Endodermal cell (in vitro differentiated cells): ENCODE measurements at regions not wholly inside any gene's neighbourhood (a gene's known extent, or its start where the extent isn't known, plus 50 kb on each side); places are given as distances from the start of the nearest gene placed in this dataset.

Source experiments
- DNase-seq: peaks from one replicate; pipeline ENCODE4 v3.0.0-alpha.2; 2017
- H3K27ac ChIP-seq: 2 replicates; pipeline ENCODE4 v1.5.1; 2013; ENCODE audit warnings: mild to moderate bottlenecking, low read depth, low read length, moderate library complexity
- H3K27me3 ChIP-seq: 2 replicates; pipeline ENCODE4 v1.6.1; 2013; ENCODE audit warnings: mild to moderate bottlenecking, low read length, moderate library complexity; ENCODE audit not compliant: insufficient read depth, control insufficient read depth, poor library complexity, severe bottlenecking
- H3K36me3 ChIP-seq: 2 replicates; pipeline ENCODE4 v1.7.0; 2013; ENCODE audit warnings: mild to moderate bottlenecking, low read length, moderate library complexity; ENCODE audit not compliant: control insufficient read depth, insufficient read depth
- H3K4me1 ChIP-seq: one replicate; pipeline ENCODE4 v1.7.0; 2013; ENCODE audit warnings: low read length; ENCODE audit not compliant: control insufficient read depth, insufficient read depth
- H3K4me3 ChIP-seq: 2 replicates; pipeline ENCODE4 v1.5.1; 2013; ENCODE audit warnings: mild to moderate bottlenecking, low read length, moderate library complexity
- H3K9ac ChIP-seq: 2 replicates; pipeline ENCODE4 v1.6.1; 2013; ENCODE audit warnings: mild to moderate bottlenecking, low read length, moderate library complexity; ENCODE audit not compliant: poor library complexity, severe bottlenecking; ENCODE audit errors: extremely low read depth
- H3K9me3 ChIP-seq: 2 replicates; pipeline ENCODE4 v1.6.1; 2013; ENCODE audit warnings: mild to moderate bottlenecking, low read length, moderate library complexity; ENCODE audit not compliant: control insufficient read depth
- H3K27ac Mint-ChIP-seq: 2 replicates; pipeline ENCODE4 v1.8.0; 2020; ENCODE audit warnings: mixed read lengths
- H3K27me3 Mint-ChIP-seq: 2 replicates; pipeline ENCODE4 v1.8.0; 2021; ENCODE audit warnings: mild to moderate bottlenecking, mixed read lengths; ENCODE audit not compliant: insufficient read depth
- H3K36me3 Mint-ChIP-seq: 2 replicates; pipeline ENCODE4 v1.8.0; 2020; ENCODE audit warnings: low read depth, mixed read lengths
- H3K4me1 Mint-ChIP-seq: 2 replicates; pipeline ENCODE4 v1.8.0; 2020; ENCODE audit warnings: mixed read lengths
- H3K4me3 Mint-ChIP-seq: 2 replicates; pipeline ENCODE4 v1.8.0; 2020; ENCODE audit warnings: mild to moderate bottlenecking, moderate library complexity, mixed read lengths
- H3K9me3 Mint-ChIP-seq: 2 replicates; pipeline ENCODE4 v1.8.0; 2020; ENCODE audit warnings: mild to moderate bottlenecking, mixed read lengths
- CTCF ChIP-seq: fragments of 200-600 bp; sonication (generic); conservative IDR thresholded peaks from 2 replicates; pipeline ENCODE4 v1.5.0; 2021; ENCODE audit warnings: antibody characterized with exemption, mild to moderate bottlenecking
- WGBS, 2 experiments: methylation state at CpG; one replicate each; pipeline versions ENCODE4 v1.1.5 to v1.1.7; 2013; ENCODE audit warnings: missing lambda C conversion rate in 2 of 2, mixed read lengths in 1 of 2; ENCODE audit not compliant: insufficient coverage in 1 of 2, insufficient read length in 1 of 2; 5-methylcytosine and 5-hydroxymethylcytosine counted together

- Mint-ChIP-seq H3K27ac (no peak overlapping the region), H3K4me1 (no peaks in the 10 kb centered on the region)
These were observed 919.7 kb upstream of the NR2F2 start for GRCh38 chr15:95410757-95411156.

DNA sequence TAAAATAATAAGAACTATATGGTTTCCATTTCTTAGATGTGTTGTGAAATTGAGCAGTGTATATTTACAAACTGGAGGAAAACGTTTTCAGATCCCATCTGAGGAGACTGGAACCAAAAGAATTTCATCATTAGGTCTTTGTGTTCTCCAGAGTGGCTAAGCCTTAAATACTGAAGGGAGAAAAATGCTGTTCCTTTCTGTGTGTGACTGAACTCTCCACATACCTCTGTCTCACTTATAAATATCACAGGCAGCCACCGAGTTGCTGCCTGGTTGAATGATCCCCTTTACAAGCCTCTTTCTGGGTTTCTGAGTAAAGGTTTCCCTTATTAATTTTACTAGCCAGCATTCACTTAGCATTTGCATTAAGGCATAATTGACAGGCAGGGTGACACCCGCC lies 913.9 kb upstream of the NR2F2 start:
- no peak for TF ChIP-seq CTCF
- Mint-ChIP-seq H3K4me3 (no peak overlapping the region), H3K9me3 (peaks cover 18% of the 10 kb centered on the region), H3K27me3 (no peaks in the 10 kb centered on the region), H3K36me3 (peaks cover 2% of the 10 kb centered on the region), H3K4me1 (no peaks in the 10 kb centered on the region), H3K27ac (no peak overlapping the region)
- H3K9ac ChIP-seq, result no peak overlapping the region
- no peaks in the 10 kb centered on the region for H3K4me1 ChIP-seq
- no peaks in the 10 kb centered on the region for H3K36me3 ChIP-seq
- H3K27me3 ChIP-seq, result no peaks in the 10 kb centered on the region
- H3K9me3 ChIP-seq, result peaks cover 4% of the 10 kb centered on the region
- 88 to 94% methylated on average over 3 of the region's 3 CpGs for WGBS, 2 experiments
- H3K27ac ChIP-seq, result no peak overlapping the region
- H3K4me3 ChIP-seq, result no peak overlapping the region
- DNase-seq, result no peak

More at GRCh38 chr15:95410757-95411156, 919.7 kb upstream of the NR2F2 start:
- Histone ChIP-seq H3K9me3 (no peaks in the 10 kb centered on the region), H3K36me3 (no peaks in the 10 kb centered on the region), H3K4me3 (no peak overlapping the region), H3K4me1 (no peaks in the 10 kb centered on the region), H3K27ac (no peak overlapping the region), H3K9ac (no peak overlapping the region), H3K27me3 (no peaks in the 10 kb centered on the region)
- H3K27me3 Mint-ChIP-seq, result no peaks in the 10 kb centered on the region
- no peak overlapping the region for H3K4me3 Mint-ChIP-seq
- DNase-seq, result no peak
- no peaks in the 10 kb centered on the region for H3K9me3 Mint-ChIP-seq
- 93 to 100% methylated on average over 3 to 4 of the region's 4 CpGs for WGBS, 2 experiments
- no peaks in the 10 kb centered on the region for H3K36me3 Mint-ChIP-seq
- TF ChIP-seq CTCF, result no peak

DNA sequence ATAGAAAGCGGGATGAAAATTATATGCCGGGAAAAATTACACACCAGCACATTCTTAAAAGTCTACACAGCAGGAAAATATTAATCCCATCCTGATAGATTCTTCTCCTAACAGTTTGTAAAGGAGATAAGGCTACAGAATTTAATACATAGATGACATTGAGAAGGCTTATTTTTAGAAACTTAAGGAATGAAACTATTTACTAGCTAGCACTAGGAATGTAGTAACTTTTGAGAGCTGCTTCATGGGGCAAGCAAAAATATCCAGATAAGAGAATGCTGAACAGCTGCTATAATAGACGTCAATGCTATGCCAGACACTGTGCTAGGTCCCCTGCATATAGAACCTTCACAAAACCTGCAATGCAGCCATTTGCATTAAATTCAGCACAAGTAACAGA lies 912.7 kb upstream of the NR2F2 start:
- H3K9me3 Mint-ChIP-seq, result peaks cover 30% of the 10 kb centered on the region
- Histone ChIP-seq H3K9me3 (peaks cover 5% of the 10 kb centered on the region), H3K9ac (no peak overlapping the region), H3K4me3 (no peak overlapping the region), H3K27ac (no peak overlapping the region), H3K36me3 (no peaks in the 10 kb centered on the region), H3K4me1 (no peaks in the 10 kb centered on the region), H3K27me3 (no peaks in the 10 kb centered on the region)
- H3K4me1 Mint-ChIP-seq, result no peaks in the 10 kb centered on the region
- no peak for TF ChIP-seq CTCF
- peaks cover 2% of the 10 kb centered on the region for H3K36me3 Mint-ChIP-seq
- no peaks in the 10 kb centered on the region for H3K27me3 Mint-ChIP-seq
- no peak overlapping the region for H3K27ac Mint-ChIP-seq
- H3K4me3 Mint-ChIP-seq, result no peak overlapping the region
- WGBS, 2 experiments, result 80 to 95% methylated on average over 1 to 3 of the region's 3 CpGs
- no peak for DNase-seq
